DMS153 treated with DMSO at 0.1 percent for 48 hours (cell line): ENCODE measurements at regions not wholly inside any gene's neighbourhood (a gene's known extent, or its start where the extent isn't known, plus 50 kb on each side); places are given as distances from the start of the nearest gene placed in this dataset.
"Not testable (repeated sequence)": the region's sequence is repeated elsewhere in the genome, so short reads cannot be mapped to it uniquely, and the experiment has no call there.

Source experiments
- DNase-seq: peaks from one replicate; lab custom pipeline; 2025; ENCODE audit not compliant: unreplicated experiment; lab: John Stamatoyannopoulos, UW

DNA sequence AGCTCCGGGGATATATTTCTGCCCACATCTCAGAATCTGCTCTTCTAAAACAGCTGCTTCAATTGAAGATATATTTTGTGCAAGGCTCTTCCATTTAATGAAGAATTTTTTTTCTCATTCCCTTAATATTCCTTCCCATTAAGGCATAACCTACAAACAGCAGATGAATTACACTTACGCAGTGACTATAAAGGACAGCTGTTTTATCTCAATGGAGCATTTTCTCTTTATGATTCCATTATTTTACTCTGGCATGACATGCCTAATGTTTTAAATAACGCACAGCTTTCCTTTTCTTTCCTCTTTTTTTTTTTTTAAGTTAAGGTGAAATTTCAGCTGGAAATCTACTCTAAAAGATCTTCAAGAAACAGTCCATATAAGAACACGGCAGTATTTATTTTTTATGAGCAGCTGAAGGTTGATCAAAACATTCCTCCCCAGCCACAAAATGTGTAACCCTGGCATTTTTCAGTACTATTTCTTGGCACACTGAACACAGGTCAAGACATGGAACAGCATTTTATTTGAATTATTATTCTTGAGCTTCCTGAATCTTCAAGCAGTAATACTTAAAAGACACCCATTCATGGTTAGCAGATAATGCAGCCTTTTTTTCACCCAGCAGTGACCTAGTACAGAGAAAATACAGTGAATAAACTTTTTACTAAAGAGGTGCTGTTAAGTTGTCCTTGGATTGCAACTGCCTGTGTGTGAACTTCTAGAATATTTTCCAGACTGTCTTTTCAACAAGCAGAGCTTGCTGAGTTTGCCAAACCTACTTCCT lies 118.1 kb upstream of the FOXN3 start:
- DNase-seq: no peak

- no peak for DNase-seq
Measured at GRCh38 chr14:89533766-89534165, 116.7 kb upstream of the FOXN3 start.

DNA sequence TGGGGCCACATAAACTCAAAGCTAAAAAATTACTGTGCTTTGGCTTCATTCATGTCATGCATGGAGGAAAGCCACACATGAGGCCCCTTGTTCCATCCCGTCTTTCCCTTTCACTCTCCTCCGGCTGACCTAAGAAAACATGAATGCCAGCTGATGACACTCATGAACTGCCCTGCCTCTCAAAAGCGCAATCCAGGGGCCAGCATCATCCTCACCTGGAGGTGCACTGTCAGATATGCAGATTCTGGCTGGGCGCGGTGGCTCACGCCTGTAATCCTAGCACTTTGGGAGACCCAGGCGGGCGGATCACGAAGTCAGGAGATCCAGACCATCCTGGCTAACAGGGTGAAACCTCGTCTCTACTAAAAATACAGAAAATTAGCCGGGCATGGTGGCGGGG lies 116.1 kb upstream of the FOXN3 start:
- no peak for DNase-seq

GRCh38 chr14:89531661-89532335 lies 114.8 kb upstream of the FOXN3 start:
- DNase-seq: no peak

- no peak for DNase-seq
Measured at GRCh38 chr14:89524990-89525667, 108.1 kb upstream of the FOXN3 start.

DNA sequence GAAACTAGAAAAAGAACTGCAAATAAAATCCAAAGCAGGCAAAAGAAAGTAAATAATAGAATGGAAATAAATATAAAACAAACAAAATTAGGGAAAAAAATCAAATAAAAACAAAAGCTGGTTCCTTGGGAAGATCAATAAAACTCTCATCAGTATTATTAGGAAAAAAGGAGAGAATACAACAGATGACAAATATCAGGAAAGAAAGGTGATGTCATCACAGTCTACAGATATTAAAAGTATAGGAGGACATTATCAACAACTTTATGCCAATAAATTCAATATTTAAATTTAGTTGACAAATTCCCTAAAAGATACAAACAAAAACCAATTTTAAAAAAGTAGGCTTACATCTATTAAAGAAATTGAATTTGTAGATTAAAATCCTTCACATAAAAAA lies 107.4 kb upstream of the FOXN3 start:
- DNase-seq: no peak

- no peak for DNase-seq
Measured at GRCh38 chr14:89521988-89522387, 105.0 kb upstream of the FOXN3 start.

DNA sequence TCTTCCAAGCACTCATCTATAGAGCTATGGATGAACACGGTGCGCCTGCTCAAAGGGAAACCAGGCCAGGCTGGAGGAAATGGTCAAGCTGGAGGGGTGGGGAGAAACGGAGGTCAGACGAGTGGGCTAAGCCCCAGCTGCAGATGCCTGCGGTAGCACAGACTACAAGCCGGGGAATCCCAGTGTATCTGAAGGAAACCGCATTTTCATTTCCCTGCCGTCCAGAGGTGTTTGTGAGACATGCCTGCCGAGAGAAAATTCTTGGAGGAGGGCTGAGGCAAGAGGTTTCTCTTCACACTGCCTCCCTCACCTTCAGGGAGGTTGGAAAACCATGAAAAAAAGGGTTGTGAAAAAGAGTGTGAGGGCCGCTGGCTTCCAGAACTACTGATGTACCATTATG lies 102.0 kb upstream of the FOXN3 start:
- DNase-seq: no peak

DNA sequence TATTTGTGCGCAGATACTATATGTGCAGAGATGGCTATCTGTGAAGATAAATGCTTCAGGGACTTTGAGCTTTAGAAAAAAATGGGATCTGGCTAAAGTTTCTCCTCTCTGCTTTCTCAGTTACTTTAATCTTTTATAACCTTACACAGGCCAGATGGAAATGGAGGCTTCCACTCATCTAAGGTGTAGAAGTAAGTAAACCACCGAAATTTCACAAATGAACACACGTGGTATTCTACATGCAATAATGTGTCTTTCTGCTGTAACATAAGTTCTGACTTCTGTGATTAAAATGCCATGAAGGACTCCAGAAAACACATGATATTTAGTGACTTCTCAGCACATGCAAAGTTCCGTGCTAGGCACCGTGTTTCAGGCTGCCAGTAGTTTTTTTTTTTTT lies 99.1 kb upstream of the FOXN3 start:
- DNase-seq: no peak

- DNase-seq: no peak
Measured at GRCh38 chr14:89514601-89515000, 97.6 kb upstream of the FOXN3 start.

DNA sequence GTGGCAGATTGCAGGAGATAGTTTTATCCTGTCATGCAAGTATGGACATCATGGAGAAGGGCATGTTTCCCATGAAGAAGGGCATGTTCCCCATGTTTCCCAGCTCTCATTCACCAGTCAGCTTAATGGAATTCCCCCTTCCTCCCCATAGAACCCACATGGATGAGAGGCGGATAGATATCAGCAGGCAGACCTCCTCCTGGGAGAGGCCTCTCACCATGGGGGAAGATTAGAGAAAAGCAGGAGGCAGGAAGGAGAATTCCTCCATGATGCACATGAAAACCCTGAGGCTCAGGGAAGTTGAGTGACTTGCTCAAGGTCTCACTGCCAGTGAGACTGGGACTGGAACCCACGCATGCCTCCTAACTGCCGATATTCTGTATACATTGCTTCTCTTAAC lies 92.9 kb upstream of the FOXN3 start:
- DNase-seq: no peak

DNA sequence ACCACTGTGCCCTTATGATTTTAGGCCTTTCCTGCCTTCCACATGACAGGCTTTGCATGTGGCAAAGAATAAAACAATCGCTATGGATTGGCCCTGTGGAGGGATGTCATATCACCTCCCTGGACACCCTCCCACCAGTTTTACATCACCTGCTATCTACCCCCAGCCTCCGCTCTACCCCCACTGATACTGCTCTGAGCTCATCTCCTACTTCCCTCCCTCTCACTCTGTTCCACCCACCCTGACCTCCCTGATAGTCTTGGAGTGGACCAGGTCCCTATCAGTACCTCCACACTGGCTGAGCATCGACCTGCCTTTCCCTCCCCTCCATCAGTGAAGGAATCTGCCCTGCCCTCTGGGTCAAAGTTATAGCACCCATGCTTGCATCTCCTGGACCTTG lies 91.8 kb upstream of the FOXN3 start:
- no peak for DNase-seq

GRCh38 chr14:89507926-89508460 lies 91.0 kb upstream of the FOXN3 start:
- no peak for DNase-seq

GRCh38 chr14:89507521-89507920 lies 90.5 kb upstream of the FOXN3 start:
- no peak for DNase-seq

GRCh38 chr14:89506891-89507452 lies 89.9 kb upstream of the FOXN3 start:
- DNase-seq: not testable (repeated sequence)

DNA sequence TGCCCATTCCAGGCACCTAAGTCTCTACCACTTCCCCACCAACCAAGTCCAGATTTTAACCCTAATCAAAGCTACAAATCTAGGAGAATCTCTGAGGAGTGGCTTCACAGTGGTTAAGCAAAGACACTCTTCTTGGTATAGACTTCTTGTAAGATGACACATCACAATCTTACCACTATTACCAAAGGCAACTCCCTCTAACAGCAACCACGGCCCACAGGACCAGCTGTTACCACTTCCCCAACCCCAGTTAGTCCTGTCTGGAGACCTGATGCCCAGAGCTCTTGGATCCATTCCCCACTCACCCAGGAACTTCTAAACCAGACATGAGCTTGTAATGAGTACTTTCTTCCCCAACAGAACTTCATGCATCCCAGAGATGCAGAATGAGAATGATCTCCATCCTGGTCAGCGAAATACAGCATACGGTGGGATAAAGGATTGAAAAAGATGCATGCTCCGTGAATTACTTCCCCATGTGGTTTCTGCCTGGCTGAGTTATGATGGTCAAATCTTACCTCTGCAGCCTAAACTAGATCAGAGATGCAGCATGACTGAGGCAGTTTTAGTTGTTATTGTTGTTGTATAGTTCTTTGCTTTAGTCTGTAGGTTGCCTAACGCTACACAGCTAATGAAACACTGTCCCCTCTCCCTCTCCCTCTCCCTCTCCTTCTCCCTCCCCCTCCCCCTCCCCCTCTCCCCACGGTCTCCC lies 87.7 kb upstream of the FOXN3 start:
- no peak for DNase-seq

- DNase-seq: no peak
Measured at GRCh38 chr14:89504091-89504490, 87.1 kb upstream of the FOXN3 start.

DNA sequence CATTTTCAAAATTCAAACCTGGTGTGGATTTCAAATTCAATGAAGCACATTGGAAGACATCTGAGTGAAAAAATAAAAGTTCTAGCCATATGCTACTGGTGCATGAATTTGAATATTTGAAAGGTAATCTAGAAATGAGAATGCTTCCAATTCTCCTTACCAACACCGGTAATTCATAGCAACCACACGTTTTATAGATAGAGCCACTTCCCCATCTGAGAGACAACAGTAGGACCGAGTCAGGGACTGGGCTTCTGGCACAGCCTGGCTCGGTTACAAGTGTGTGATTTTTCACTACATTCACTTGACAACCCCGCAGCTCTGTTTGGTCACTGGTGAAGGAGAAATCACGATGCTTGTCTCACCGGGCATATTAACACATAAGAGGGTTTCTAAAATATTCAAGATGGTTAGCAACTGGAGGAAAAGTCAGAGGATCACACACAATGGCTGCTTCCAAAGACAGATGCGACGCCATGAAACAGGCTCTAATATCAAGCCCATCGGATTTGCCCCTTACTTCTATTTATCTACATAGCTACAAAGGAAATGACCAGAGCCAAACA lies 86.5 kb upstream of the FOXN3 start:
- no peak for DNase-seq

GRCh38 chr14:89502966-89503365 lies 85.9 kb upstream of the FOXN3 start:
- DNase-seq: no peak

DNA sequence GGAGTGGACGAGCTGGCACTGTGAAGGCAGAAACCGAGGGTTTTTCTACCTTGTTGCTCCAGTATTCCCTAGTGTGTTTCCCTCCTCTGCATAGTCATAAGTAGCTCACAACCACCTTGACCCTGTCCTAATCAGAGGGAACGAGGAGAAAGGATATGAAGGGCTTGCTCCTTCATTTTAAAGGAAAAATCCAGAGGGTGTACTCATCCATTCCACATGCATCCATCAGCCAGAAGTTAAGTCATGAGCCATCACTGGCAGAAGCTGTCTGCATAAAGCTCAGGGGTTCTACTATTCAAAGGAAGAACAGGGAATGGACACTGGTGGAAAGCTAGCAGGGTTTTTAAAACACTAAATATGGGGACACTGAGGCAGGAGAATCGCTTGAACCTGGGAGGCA lies 84.3 kb upstream of the FOXN3 start:
- DNase-seq: no peak

- no peak for DNase-seq
Measured at GRCh38 chr14:89500303-89500702, 83.3 kb upstream of the FOXN3 start.
